Muscle of leg (tissue), 3 donors: ENCODE measurements at regions not wholly inside any gene's neighbourhood (a gene's known extent, or its start where the extent isn't known, plus 50 kb on each side); places are given as distances from the start of the nearest gene placed in this dataset.

ENCODE experiments used
- DNase-seq: peaks from one replicate; pipeline ENCODE4 v3.0.0; 2013
- H3K27ac ChIP-seq: one replicate; pipeline ENCODE4 v1.5.1; 2013; ENCODE audit warnings: mild to moderate bottlenecking, low read length, control low read depth
- H3K27me3 ChIP-seq: one replicate; pipeline ENCODE4 v1.6.1; 2013; ENCODE audit warnings: low read length; ENCODE audit not compliant: control insufficient read depth, insufficient read depth
- H3K36me3 ChIP-seq: one replicate; pipeline ENCODE4 v1.6.1; 2013; ENCODE audit warnings: low read length; ENCODE audit not compliant: control insufficient read depth, insufficient read depth
- H3K4me1 ChIP-seq: one replicate; pipeline ENCODE4 v1.6.1; 2013; ENCODE audit warnings: low read length; ENCODE audit not compliant: control insufficient read depth, insufficient read depth
- H3K4me3 ChIP-seq: one replicate; pipeline ENCODE4 v1.5.1; 2013; ENCODE audit warnings: low read length, control low read depth
- H3K9me3 ChIP-seq: replicated peaks from 2 replicates; pipeline ENCODE4 v1.6.1; 2013; ENCODE audit warnings: low read depth, low read length; ENCODE audit not compliant: control insufficient read depth
- WGBS: methylation state at CpG from one replicate; pipeline ENCODE4 v1.1.5; 2013; ENCODE audit warnings: missing lambda C conversion rate; ENCODE audit not compliant: insufficient coverage; 5-methylcytosine and 5-hydroxymethylcytosine counted together

- no peak overlapping the region for H3K27ac ChIP-seq
- peaks cover 2% of the 10 kb centered on the region for H3K9me3 ChIP-seq
- no CpG with 5 or more reads among the region's 1 CpG for WGBS
- no peaks in the 10 kb centered on the region for H3K4me1 ChIP-seq
- H3K4me3 ChIP-seq, result no peak overlapping the region
- DNase-seq, result no peak
- no peaks in the 10 kb centered on the region for H3K36me3 ChIP-seq
- no peaks in the 10 kb centered on the region for H3K27me3 ChIP-seq
Observed at GRCh38 chr13:107778094-107778493, 437.2 kb downstream of the LIG4 start.

- H3K27ac ChIP-seq, result no peak overlapping the region
- no peaks in the 10 kb centered on the region for H3K27me3 ChIP-seq
- no peaks in the 10 kb centered on the region for H3K4me1 ChIP-seq
- no peaks in the 10 kb centered on the region for H3K9me3 ChIP-seq
- no peaks in the 10 kb centered on the region for H3K36me3 ChIP-seq
- H3K4me3 ChIP-seq, result no peak overlapping the region
- no peak for DNase-seq
Observed at GRCh38 chr13:107770541-107770940, 444.8 kb downstream of the LIG4 start.

GRCh38 chr13:107767119-107767518 lies 448.2 kb downstream of the LIG4 start:
- Histone ChIP-seq H3K9me3 (no peaks in the 10 kb centered on the region), H3K27me3 (no peaks in the 10 kb centered on the region), H3K27ac (no peak overlapping the region), H3K4me1 (no peaks in the 10 kb centered on the region), H3K36me3 (no peaks in the 10 kb centered on the region), H3K4me3 (no peak overlapping the region)
- no peak for DNase-seq
- 60% methylated on average over 1 of the region's 3 CpGs for WGBS

GRCh38 chr13:107765724-107766401 lies 449.5 kb downstream of the LIG4 start:
- WGBS, result no CpG with 5 or more reads among the region's 6 CpGs
- Histone ChIP-seq H3K36me3 (no peaks in the 10 kb centered on the region), H3K4me1 (no peaks in the 10 kb centered on the region), H3K4me3 (no peak overlapping the region), H3K27me3 (no peaks in the 10 kb centered on the region), H3K27ac (no peak overlapping the region), H3K9me3 (no peaks in the 10 kb centered on the region)
- no peak for DNase-seq

- no peak for DNase-seq
- Histone ChIP-seq H3K9me3 (no peaks in the 10 kb centered on the region), H3K4me1 (no peaks in the 10 kb centered on the region), H3K27me3 (no peaks in the 10 kb centered on the region), H3K36me3 (no peaks in the 10 kb centered on the region), H3K27ac (no peak overlapping the region), H3K4me3 (no peak overlapping the region)
- no CpG with 5 or more reads among the region's 1 CpG for WGBS
Observed at GRCh38 chr13:107764046-107764445, 451.3 kb downstream of the LIG4 start.

GRCh38 chr13:107753748-107754147 lies 461.6 kb downstream of the LIG4 start:
- Histone ChIP-seq H3K27ac (no peak overlapping the region), H3K9me3 (no peaks in the 10 kb centered on the region), H3K4me1 (no peaks in the 10 kb centered on the region), H3K4me3 (no peak overlapping the region), H3K27me3 (no peaks in the 10 kb centered on the region), H3K36me3 (no peaks in the 10 kb centered on the region)
- no peak for DNase-seq
- 60% methylated on average over 1 of the region's 3 CpGs for WGBS

GRCh38 chr13:107753291-107753690 lies 462.0 kb downstream of the LIG4 start:
- Histone ChIP-seq H3K27me3 (no peaks in the 10 kb centered on the region), H3K27ac (no peak overlapping the region), H3K4me3 (no peak overlapping the region), H3K9me3 (no peaks in the 10 kb centered on the region), H3K36me3 (no peaks in the 10 kb centered on the region), H3K4me1 (no peaks in the 10 kb centered on the region)
- no peak for DNase-seq
- no CpG with 5 or more reads among the region's 4 CpGs for WGBS

- DNase-seq, result peak; percentile 63
- Histone ChIP-seq H3K36me3 (no peaks in the 10 kb centered on the region), H3K4me3 (no peak overlapping the region), H3K27me3 (no peaks in the 10 kb centered on the region), H3K4me1 (no peaks in the 10 kb centered on the region), H3K9me3 (no peaks in the 10 kb centered on the region), H3K27ac (no peak overlapping the region)
- WGBS, result 29% methylated on average over 1 of the region's 3 CpGs
Observed at GRCh38 chr13:107743983-107744382, 471.4 kb downstream of the LIG4 start.

- WGBS, result 67% methylated on average over 1 of the region's 4 CpGs
- H3K27me3 ChIP-seq, result no peaks in the 10 kb centered on the region
- H3K4me1 ChIP-seq, result no peaks in the 10 kb centered on the region
- H3K9me3 ChIP-seq, result no peaks in the 10 kb centered on the region
- no peak overlapping the region for H3K27ac ChIP-seq
- H3K36me3 ChIP-seq, result no peaks in the 10 kb centered on the region
- no peak overlapping the region for H3K4me3 ChIP-seq
- no peak for DNase-seq
Observed at GRCh38 chr13:107743526-107743925, 471.8 kb downstream of the LIG4 start.

- no peak overlapping the region for H3K27ac ChIP-seq
Observed at GRCh38 chr13:107743100-107743499, 472.2 kb downstream of the LIG4 start.

GRCh38 chr13:107742544-107742943 lies 472.8 kb downstream of the LIG4 start:
- no peak overlapping the region for H3K4me3 ChIP-seq
- no CpG with 5 or more reads among the region's 1 CpG for WGBS

More at GRCh38 chr13:107743100-107743499, 472.2 kb downstream of the LIG4 start:
- no CpG with 5 or more reads among the region's 3 CpGs for WGBS
- Histone ChIP-seq H3K9me3 (no peaks in the 10 kb centered on the region), H3K36me3 (no peaks in the 10 kb centered on the region), H3K4me3 (no peak overlapping the region), H3K4me1 (no peaks in the 10 kb centered on the region), H3K27me3 (no peaks in the 10 kb centered on the region)
- DNase-seq, result no peak

More at GRCh38 chr13:107742544-107742943, 472.8 kb downstream of the LIG4 start:
- Histone ChIP-seq H3K27ac (no peak overlapping the region), H3K4me1 (no peaks in the 10 kb centered on the region), H3K36me3 (no peaks in the 10 kb centered on the region), H3K27me3 (no peaks in the 10 kb centered on the region), H3K9me3 (no peaks in the 10 kb centered on the region)
- DNase-seq, result no peak
